ENCODE measurements at regions not wholly inside any gene's neighbourhood (a gene's known extent, or its start where the extent isn't known, plus 50 kb on each side); places are given as distances from the start of the nearest gene placed in this dataset.

DNA sequence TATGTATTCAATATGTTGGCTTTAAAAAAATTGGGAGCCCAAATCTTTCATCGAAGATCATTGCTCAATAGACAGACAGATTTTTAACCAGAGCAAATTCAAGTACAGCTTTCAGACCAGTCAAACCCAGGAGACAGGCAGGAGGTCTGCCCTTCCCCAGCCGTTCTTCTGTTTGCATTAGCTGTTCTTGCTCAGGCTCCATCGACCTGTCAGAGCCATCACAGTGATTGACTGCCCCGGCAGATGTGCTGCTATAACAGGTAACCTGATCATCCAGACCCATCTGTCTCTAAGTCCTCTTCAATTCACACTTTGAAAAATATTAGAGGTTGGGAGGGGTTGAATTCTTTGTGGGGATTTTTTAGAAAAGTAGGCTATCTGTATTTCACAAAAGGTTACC is 453.5 kb downstream of the FOXG1 start (continued):
- TF ChIP-seq NR0B1 (IDR thresholded peaks at IDR 0.05; ENCODE audit: partially characterized antibody) (no peak), ZNF707 (CRISPR knock-in tag; conservative IDR thresholded peaks at IDR 0.05) (no peak), CEBPB (tag; IDR thresholded peaks at IDR 0.05) (no peak), ZNF324 (CRISPR knock-in tag; IDR thresholded peaks at IDR 0.05) (no peak), E4F1 (CRISPR knock-in tag; IDR thresholded peaks at IDR 0.05; ENCODE audit: borderline replicate concordance) (no peak), ZNF79 (CRISPR knock-in tag; IDR thresholded peaks at IDR 0.05; ENCODE audit: low read depth) (no peak), ADNP (tag; IDR thresholded peaks at IDR 0.05) (no peak), KAT8 (IDR thresholded peaks at IDR 0.05; ENCODE audit: low read depth) (no peak), MAX (CRISPR knock-in tag; IDR thresholded peaks at IDR 0.05) (no peak)
